OCI-LY3 (cell line): ENCODE measurements at regions not wholly inside any gene's neighbourhood (a gene's known extent, or its start where the extent isn't known, plus 50 kb on each side); places are given as distances from the start of the nearest gene placed in this dataset.

ENCODE experiments used
- EZH2phosphoT487 ChIP-seq: fragments of 200-600 bp; shearing (Covaris generic); IDR thresholded peaks from 2 replicates; pipeline ENCODE4 v1.6.1; 2018; ENCODE audit warnings: antibody characterized with exemption, mixed run types, low read depth
- TF ChIP-seq, protein P1 (sequence below): fragments of 200-600, 300-600 bp; sonication (generic); IDR thresholded peaks from 2 replicates; pipeline ENCODE4 v1.5.1; 2014; ENCODE audit warnings: antibody characterized with exemption, low read length, low read depth

- TF ChIP-seq, protein P1, sequence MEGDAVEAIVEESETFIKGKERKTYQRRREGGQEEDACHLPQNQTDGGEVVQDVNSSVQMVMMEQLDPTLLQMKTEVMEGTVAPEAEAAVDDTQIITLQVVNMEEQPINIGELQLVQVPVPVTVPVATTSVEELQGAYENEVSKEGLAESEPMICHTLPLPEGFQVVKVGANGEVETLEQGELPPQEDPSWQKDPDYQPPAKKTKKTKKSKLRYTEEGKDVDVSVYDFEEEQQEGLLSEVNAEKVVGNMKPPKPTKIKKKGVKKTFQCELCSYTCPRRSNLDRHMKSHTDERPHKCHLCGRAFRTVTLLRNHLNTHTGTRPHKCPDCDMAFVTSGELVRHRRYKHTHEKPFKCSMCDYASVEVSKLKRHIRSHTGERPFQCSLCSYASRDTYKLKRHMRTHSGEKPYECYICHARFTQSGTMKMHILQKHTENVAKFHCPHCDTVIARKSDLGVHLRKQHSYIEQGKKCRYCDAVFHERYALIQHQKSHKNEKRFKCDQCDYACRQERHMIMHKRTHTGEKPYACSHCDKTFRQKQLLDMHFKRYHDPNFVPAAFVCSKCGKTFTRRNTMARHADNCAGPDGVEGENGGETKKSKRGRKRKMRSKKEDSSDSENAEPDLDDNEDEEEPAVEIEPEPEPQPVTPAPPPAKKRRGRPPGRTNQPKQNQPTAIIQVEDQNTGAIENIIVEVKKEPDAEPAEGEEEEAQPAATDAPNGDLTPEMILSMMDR = no peak
- TF ChIP-seq EZH2phosphoT487 = no peak
Observed at GRCh38 chr3:43783987-43784639, 93.4 kb downstream of the ABHD5 start.
